ENCODE measurements at regions not wholly inside any gene's neighbourhood (a gene's known extent, or its start where the extent isn't known, plus 50 kb on each side); places are given as distances from the start of the nearest gene placed in this dataset.

DNA sequence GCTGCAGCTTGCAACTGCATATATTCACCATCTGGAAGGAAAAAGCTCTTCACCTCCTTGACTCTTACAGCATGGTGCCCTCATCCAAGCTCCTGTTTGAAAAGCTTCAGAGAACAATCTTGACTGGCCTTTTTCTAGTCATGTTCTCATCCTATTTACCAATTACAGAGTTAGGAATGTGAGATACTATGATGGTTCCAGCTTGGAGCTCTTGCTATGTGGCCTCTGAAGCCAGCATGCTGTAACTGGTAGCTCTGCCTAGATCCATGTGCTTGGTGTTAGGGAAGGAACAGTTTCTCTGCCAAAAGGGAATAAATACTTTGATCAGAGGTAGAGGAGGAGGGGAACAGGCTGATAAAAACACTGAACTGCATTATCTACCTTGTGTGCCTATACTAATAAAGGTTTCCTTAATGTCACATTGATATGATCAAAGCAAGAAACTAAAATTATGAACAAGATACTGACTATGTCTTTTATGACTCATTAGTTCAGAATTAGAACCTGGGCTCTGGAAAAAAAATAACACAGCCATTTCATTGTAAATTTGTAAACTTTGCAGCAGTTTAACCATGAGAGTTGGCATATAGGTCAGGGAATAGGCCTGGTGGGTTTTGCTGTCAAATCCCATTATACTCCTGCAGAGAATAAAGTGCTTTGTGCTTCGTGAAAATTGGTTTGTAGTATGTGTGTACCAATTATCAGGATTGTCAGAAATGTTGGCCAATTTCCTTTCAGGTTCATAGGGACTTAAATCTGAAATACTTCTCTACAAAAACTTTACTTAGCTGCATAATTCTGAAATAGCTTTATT, 92.7 kb downstream of the LEPR start:
- H3K27me3 ChIP-seq, result no peaks in the 10 kb centered on the region
- no peak overlapping the region for H3K27ac ChIP-seq
- intact Hi-C loops (cut with DNase I), result no loop called here
- no peak for DNase-seq
- H3K4me1 ChIP-seq, result no peaks in the 10 kb centered on the region
- no peaks in the 10 kb centered on the region for H3K36me3 ChIP-seq
- H3K9me3 ChIP-seq, result no peaks in the 10 kb centered on the region
- no peak overlapping the region for H3K9ac ChIP-seq (ENCODE audit: low read depth in 2 of 2, low read length in 2 of 2)
- TF ChIP-seq, protein P1, sequence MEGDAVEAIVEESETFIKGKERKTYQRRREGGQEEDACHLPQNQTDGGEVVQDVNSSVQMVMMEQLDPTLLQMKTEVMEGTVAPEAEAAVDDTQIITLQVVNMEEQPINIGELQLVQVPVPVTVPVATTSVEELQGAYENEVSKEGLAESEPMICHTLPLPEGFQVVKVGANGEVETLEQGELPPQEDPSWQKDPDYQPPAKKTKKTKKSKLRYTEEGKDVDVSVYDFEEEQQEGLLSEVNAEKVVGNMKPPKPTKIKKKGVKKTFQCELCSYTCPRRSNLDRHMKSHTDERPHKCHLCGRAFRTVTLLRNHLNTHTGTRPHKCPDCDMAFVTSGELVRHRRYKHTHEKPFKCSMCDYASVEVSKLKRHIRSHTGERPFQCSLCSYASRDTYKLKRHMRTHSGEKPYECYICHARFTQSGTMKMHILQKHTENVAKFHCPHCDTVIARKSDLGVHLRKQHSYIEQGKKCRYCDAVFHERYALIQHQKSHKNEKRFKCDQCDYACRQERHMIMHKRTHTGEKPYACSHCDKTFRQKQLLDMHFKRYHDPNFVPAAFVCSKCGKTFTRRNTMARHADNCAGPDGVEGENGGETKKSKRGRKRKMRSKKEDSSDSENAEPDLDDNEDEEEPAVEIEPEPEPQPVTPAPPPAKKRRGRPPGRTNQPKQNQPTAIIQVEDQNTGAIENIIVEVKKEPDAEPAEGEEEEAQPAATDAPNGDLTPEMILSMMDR (IDR thresholded peaks at IDR 0.05), result no peak
- no peak overlapping the region for H3K4me3 ChIP-seq

DNA sequence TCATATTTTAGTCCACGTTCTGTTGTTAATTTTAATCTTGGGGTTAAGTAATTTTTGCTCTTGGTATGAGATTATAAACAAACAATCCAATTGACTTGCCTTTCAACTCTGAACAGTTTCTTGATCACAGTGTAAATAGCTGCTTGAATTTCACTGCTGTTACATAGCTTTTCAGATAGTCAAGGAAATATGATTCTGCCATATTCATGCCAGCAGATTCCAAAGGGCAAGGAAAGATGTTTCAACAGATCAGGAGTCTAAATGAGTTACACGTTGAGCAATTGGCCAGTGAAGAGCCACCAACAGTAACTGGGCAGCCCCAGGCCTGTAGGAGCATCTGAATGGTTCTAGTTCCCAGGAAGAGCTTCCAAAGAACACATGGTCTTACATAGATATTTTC, 93.6 kb downstream of the LEPR start:
- intact Hi-C loops (cut with DNase I), result no loop called here
- no peak overlapping the region for H3K9ac ChIP-seq (ENCODE audit: low read depth in 2 of 2, low read length in 2 of 2)
- TF ChIP-seq, protein P1 (IDR thresholded peaks at IDR 0.05), result no peak
- H3K36me3 ChIP-seq, result no peaks in the 10 kb centered on the region
- no peak overlapping the region for H3K4me3 ChIP-seq
- no peak for DNase-seq
- no peaks in the 10 kb centered on the region for H3K4me1 ChIP-seq
- no peaks in the 10 kb centered on the region for H3K9me3 ChIP-seq
- H3K27me3 ChIP-seq, result no peaks in the 10 kb centered on the region
- H3K27ac ChIP-seq, result no peak overlapping the region

DNA sequence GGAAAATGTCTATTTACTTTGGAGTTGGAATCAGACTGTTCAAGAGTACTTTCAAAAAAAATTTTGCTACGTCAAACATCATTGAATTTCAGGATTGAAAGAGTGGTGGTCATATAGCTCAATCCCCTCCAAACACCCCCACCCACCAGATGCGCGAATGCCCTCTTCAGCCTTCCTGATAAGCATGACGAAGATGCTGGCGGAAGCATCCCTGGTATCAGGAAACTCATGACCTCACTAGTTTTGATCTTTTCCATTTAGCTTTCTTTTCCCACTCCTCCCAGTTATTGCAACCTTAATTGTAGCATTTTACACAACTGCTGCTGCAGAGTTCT, 104.4 kb downstream of the LEPR start:
- Histone ChIP-seq H3K4me1 (no peaks in the 10 kb centered on the region), H3K9me3 (no peaks in the 10 kb centered on the region), H3K27ac (no peak overlapping the region), H3K4me3 (peak overlapping the region; percentile 22), H3K27me3 (peaks cover 26% of the 10 kb centered on the region), H3K36me3 (no peaks in the 10 kb centered on the region), H3K9ac (ENCODE audit: low read depth in 2 of 2, low read length in 2 of 2) (no peak overlapping the region)
- intact Hi-C loops (cut with DNase I), result no loop called here
- no peak for DNase-seq
- TF ChIP-seq, protein P1 (IDR thresholded peaks at IDR 0.05), result no peak

DNA sequence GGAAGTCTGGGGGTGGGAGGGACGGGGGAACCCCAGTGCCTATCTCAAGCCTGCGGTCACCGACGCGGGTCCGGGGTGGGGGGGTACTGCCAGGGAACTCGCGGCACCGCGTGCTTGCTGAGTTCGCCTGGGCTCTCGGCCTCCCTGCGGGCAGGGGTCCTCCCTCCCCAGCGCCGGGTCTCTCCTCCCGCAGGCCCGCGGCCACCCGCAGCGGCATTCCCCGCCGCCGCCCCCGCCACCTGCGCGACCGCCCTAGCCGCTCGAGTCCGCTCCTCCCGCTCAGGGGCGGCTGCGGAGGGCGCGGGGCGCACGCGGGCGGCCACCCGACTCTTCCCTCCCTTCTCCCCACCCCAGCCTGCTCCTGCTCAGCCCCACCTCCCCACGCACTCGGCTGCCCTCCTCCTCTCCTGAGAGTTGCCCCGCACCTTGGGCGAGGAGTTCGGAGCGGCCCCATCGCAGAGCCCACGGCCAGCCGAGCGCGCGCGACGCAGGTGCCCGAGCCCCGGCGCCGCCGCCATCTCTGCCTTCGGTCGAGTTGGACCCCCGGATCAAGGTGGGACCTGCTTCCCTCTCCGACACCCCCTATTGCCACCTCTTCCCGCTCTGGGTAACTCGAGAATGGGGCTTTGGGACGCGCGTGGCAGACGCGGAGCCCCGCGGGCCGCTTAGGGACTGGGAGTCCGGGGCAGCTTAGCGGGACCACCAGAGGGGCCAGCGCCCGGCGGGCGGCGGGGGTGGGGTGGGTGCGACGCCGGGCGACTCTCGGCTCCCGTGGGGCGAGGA, 105.0 kb downstream of the LEPR start:
- peak overlapping the region in 1 of 2 donors; percentile 35 for H3K9ac ChIP-seq (ENCODE audit: low read depth in 2 of 2, low read length in 2 of 2)

DNA sequence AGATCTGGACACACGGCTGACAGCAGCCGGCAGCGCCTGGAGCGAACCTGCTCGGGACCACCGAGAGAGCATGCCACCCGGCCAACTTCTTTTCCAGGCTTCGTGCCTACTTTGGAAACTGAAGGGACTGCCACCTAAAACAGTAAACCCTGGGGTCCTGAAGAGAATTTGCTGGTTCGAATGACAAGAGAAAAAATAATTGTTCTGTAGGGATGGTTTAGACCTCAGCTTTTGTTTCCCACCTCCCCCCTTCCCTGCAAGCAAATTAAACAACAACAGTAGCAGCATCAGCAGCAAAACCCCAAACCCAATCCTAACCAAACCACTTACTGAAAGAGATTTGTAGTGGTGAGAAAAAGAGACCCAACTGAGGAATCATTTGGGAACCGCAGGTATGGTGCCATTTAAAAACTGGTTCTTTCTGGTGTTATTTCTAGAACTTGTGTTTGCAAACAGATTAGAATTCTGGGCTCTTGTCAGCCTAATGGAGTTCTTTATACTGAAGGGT, 105.6 kb downstream of the LEPR start:
- Histone ChIP-seq H3K27ac (no peak overlapping the region), H3K4me3 (peak overlapping the region; percentile 22), H3K27me3 (peaks cover 26% of the 10 kb centered on the region), H3K36me3 (no peaks in the 10 kb centered on the region), H3K9ac (ENCODE audit: low read depth in 2 of 2, low read length in 2 of 2) (no peak overlapping the region), H3K9me3 (no peaks in the 10 kb centered on the region), H3K4me1 (no peaks in the 10 kb centered on the region)
- TF ChIP-seq, protein P1 (IDR thresholded peaks at IDR 0.05), result no peak
- intact Hi-C loops (cut with DNase I), result no loop called here
- no peak for DNase-seq

More for the DNA sequence above, 105.0 kb downstream of the LEPR start:
- Histone ChIP-seq H3K27me3 (peaks cover 26% of the 10 kb centered on the region), H3K4me3 (peak overlapping the region; percentile 22), H3K4me1 (no peaks in the 10 kb centered on the region), H3K36me3 (no peaks in the 10 kb centered on the region), H3K27ac (no peak overlapping the region), H3K9me3 (no peaks in the 10 kb centered on the region)
- DNase-seq, result no peak
- TF ChIP-seq, protein P1 (IDR thresholded peaks at IDR 0.05), result no peak
- intact Hi-C loops (cut with DNase I), result no loop called here
